Prostate gland (tissue), 2 donors: ENCODE measurements at regions not wholly inside any gene's neighbourhood (a gene's known extent, or its start where the extent isn't known, plus 50 kb on each side); places are given as distances from the start of the nearest gene placed in this dataset.

Source experiments
- DNase-seq: peaks from one replicate; pipeline ENCODE4 v3.0.0-alpha.2; 2019; ENCODE audit warnings: low spot score
- H3K27ac ChIP-seq, 2 donors: fragments of 200-600 bp; sonication (generic); 2 replicates each; pipeline ENCODE4 v1.5.1; 2017 to 2019
- H3K27me3 ChIP-seq: fragments of 200-600 bp; sonication (generic); replicated peaks from 2 replicates; pipeline ENCODE4 v1.5.1; 2019; ENCODE audit not compliant: insufficient read depth
- H3K36me3 ChIP-seq, 2 donors: fragments of 200-600 bp; sonication (generic); 1 replicate in 1 of 2; 2 replicates in 1 of 2; pipeline versions ENCODE4 v1.5.1 to v1.8.1; 2017 to 2019
- H3K4me1 ChIP-seq: fragments of 200-600 bp; sonication (generic); replicated peaks from 2 replicates; pipeline ENCODE4 v1.5.1; 2019
- H3K4me3 ChIP-seq, 2 donors: fragments of 200-600 bp; sonication (generic); 2 replicates each; pipeline ENCODE4 v1.5.1; 2017 to 2019
- H3K9me3 ChIP-seq: fragments of 200-600 bp; sonication (generic); 2 replicates; pipeline ENCODE4 v1.5.1; 2017
- CTCF ChIP-seq, 4 experiments: fragments of 200-600 bp in 2 of 4; fragments of 450-650 bp in 2 of 4; sonication (generic) in 2 of 4; IDR thresholded peaks; 1 replicate in 3 of 4; 2 replicates in 1 of 4; pipeline ENCODE4 v1.5.1; 2016 to 2019; ENCODE audit warnings: antibody characterized with exemption in 4 of 4, mild to moderate bottlenecking in 2 of 4, moderate library complexity in 2 of 4
- POLR2A ChIP-seq: fragments of 450-650 bp; IDR thresholded peaks from one replicate; pipeline ENCODE4 v1.6.1; 2016; ENCODE audit warnings: antibody characterized with exemption, mild to moderate bottlenecking
- POLR2AphosphoS5 ChIP-seq: sonication (generic); formaldehyde crosslinking; IDR thresholded peaks from one replicate; pipeline ENCODE4 v1.6.1; 2017; ENCODE audit warnings: antibody characterized with exemption
- WGBS: methylation state at CpG from one replicate; pipeline ENCODE4 v1.1.5; 2018; 5-methylcytosine and 5-hydroxymethylcytosine counted together
- intact Hi-C: fragments of 100-400 bp; cut with DNase I; formaldehyde crosslinking; loops from one replicate; pipeline ENCODE4 v1.14.2; 2022

DNA sequence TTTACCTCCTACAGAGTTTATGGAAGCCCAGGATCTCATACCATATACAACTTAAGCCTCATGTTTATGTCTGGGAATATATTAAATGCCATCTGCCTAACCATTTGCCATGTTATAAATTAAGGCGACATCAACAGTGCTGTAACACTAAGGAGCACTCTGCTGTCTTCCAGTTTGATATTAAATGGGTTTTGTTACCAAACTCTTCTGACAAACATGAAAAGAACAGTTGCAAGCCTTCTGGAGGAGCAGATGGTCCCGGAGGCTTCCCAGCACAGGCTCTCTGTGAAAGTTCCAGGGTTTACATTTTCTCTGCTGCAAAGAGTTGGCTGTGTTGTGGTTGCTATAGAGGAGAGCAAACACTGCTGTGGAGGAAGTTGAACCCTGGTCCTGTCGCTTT lies 545.3 kb upstream of the SALL1 start:
- DNase-seq = no peak
- intact Hi-C loops = no loop called here
- 53% methylated on average over 3 of the region's 3 CpGs for WGBS
- H3K4me3 ChIP-seq = no peak overlapping the region
- H3K27me3 ChIP-seq = no peaks in the 10 kb centered on the region
- no peak for TF ChIP-seq POLR2AphosphoS5
- no peak for TF ChIP-seq CTCF (IDR thresholded peaks at IDR 0.05)
- no peak for TF ChIP-seq POLR2A
- no peak overlapping the region for H3K27ac ChIP-seq
- no peaks in the 10 kb centered on the region for H3K4me1 ChIP-seq
- H3K36me3 ChIP-seq = no peaks in the 10 kb centered on the region
- no peaks in the 10 kb centered on the region for H3K9me3 ChIP-seq

DNA sequence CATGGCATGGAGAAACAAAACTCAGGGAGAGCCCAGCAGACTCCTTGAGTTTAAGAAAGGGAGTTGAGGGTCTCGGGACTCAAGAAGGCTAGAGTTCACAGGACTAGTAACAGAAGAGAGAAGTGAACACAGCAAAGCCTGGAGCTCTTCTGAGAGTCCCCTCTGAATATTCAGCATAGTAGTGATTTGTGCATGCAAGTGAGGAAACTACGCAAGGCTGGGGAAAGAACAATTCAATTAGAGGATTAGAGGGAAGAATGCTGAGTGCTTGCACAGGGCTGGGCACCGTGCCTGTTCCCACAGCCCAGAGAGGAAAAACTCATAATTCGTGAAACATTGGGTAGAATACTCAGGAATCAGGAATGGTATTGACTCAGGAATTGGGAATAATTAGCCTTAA lies 540.0 kb upstream of the SALL1 start:
- no peak overlapping the region for H3K4me3 ChIP-seq
- H3K27ac ChIP-seq = no peak overlapping the region
- TF ChIP-seq CTCF (IDR thresholded peaks at IDR 0.05) = no peak
- no peak for TF ChIP-seq POLR2AphosphoS5
- no peak for TF ChIP-seq POLR2A
- no peaks in the 10 kb centered on the region for H3K27me3 ChIP-seq
- H3K9me3 ChIP-seq = no peaks in the 10 kb centered on the region
- WGBS = 92% methylated on average over 4 of the region's 4 CpGs
- intact Hi-C loops = no loop called here
- no peaks in the 10 kb centered on the region for H3K4me1 ChIP-seq
- no peaks in the 10 kb centered on the region for H3K36me3 ChIP-seq
- DNase-seq = no peak

- WGBS = 100% methylated on average over 2 of the region's 2 CpGs
- intact Hi-C loops = no loop called here
- H3K4me1 ChIP-seq = no peaks in the 10 kb centered on the region
- TF ChIP-seq POLR2A (no peak), CTCF (IDR thresholded peaks at IDR 0.05) (no peak), POLR2AphosphoS5 (no peak)
- no peak overlapping the region for H3K27ac ChIP-seq
- no peaks in the 10 kb centered on the region for H3K9me3 ChIP-seq
- H3K36me3 ChIP-seq = no peaks in the 10 kb centered on the region
- H3K4me3 ChIP-seq = no peak overlapping the region
- no peak for DNase-seq
- no peaks in the 10 kb centered on the region for H3K27me3 ChIP-seq
These were observed 534.4 kb upstream of the SALL1 start for GRCh38 chr16:51685498-51685897.

- H3K9me3 ChIP-seq = no peaks in the 10 kb centered on the region
- no peak overlapping the region for H3K27ac ChIP-seq
- WGBS = 16% methylated on average over 1 of the region's 1 CpG
- H3K27me3 ChIP-seq = no peaks in the 10 kb centered on the region
- intact Hi-C loops = no loop called here
- TF ChIP-seq POLR2AphosphoS5 (peak; percentile 55), POLR2A (no peak), CTCF (IDR thresholded peaks at IDR 0.05) (no peak)
- no peak for DNase-seq
- no peaks in the 10 kb centered on the region for H3K4me1 ChIP-seq
- H3K36me3 ChIP-seq = no peaks in the 10 kb centered on the region
- no peak overlapping the region for H3K4me3 ChIP-seq
These were observed 532.8 kb upstream of the SALL1 start for GRCh38 chr16:51683882-51684281.

DNA sequence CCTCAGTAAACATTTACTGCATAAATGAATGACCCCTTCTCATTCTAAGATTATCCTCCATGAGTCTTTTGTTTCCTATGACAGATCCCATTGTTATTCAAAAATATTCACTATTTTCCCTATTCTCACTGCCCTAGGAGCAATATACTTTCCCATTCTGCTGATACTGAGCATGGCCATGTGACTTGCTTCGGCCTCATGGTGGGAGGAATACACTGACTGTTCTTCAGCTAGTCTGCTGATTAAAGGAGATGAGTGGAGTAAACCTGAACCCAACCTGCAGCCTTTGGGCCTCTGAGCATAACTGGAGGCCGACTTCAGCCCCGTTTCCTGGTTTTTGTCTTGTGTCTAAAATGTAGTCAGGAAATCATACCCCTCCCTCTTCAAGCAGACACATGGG lies 531.8 kb upstream of the SALL1 start:
- TF ChIP-seq POLR2AphosphoS5 = no peak
- no peak for TF ChIP-seq POLR2A
- TF ChIP-seq CTCF (IDR thresholded peaks at IDR 0.05) = no peak
- H3K4me3 ChIP-seq = no peak overlapping the region
- WGBS = 81% methylated on average over 3 of the region's 3 CpGs
- intact Hi-C loops = no loop called here
- DNase-seq = no peak
- H3K27ac ChIP-seq = no peak overlapping the region
- H3K9me3 ChIP-seq = no peaks in the 10 kb centered on the region
- H3K36me3 ChIP-seq = no peaks in the 10 kb centered on the region
- no peaks in the 10 kb centered on the region for H3K27me3 ChIP-seq
- no peaks in the 10 kb centered on the region for H3K4me1 ChIP-seq
